Urinary bladder (tissue), 3 donors: ENCODE measurements at regions not wholly inside any gene's neighbourhood (a gene's known extent, or its start where the extent isn't known, plus 50 kb on each side); places are given as distances from the start of the nearest gene placed in this dataset.
A peak's percentile ranks its signal among the peaks of the same experiment; 100 is the strongest.

ENCODE experiments used
- DNase-seq: peaks from one replicate; pipeline ENCODE4 v3.0.0-alpha.2; 2015; ENCODE audit errors: extremely low spot score
- H3K27ac ChIP-seq: one replicate; pipeline ENCODE4 v1.5.1; 2013; ENCODE audit warnings: low read depth, mild to moderate bottlenecking, moderate library complexity
- H3K36me3 ChIP-seq: one replicate; pipeline ENCODE4 v1.6.1; 2013; ENCODE audit warnings: mild to moderate bottlenecking, moderate library complexity; ENCODE audit not compliant: insufficient read depth
- H3K4me1 ChIP-seq: one replicate; pipeline ENCODE4 v1.6.1; 2013; ENCODE audit warnings: mild to moderate bottlenecking, moderate library complexity; ENCODE audit not compliant: insufficient read depth
- H3K4me3 ChIP-seq: one replicate; pipeline ENCODE4 v1.5.1; 2013; ENCODE audit warnings: low read depth, low read length
- WGBS: extraction: QIAGEN DNeasy Blood & Tissue Kit; methylation state at CpG from one replicate; pipeline ENCODE4 v1.1.7; 2013; 5-methylcytosine and 5-hydroxymethylcytosine counted together
- donor health status: healthy with polysubstance abuse.
- donor health status: healthy.

DNA sequence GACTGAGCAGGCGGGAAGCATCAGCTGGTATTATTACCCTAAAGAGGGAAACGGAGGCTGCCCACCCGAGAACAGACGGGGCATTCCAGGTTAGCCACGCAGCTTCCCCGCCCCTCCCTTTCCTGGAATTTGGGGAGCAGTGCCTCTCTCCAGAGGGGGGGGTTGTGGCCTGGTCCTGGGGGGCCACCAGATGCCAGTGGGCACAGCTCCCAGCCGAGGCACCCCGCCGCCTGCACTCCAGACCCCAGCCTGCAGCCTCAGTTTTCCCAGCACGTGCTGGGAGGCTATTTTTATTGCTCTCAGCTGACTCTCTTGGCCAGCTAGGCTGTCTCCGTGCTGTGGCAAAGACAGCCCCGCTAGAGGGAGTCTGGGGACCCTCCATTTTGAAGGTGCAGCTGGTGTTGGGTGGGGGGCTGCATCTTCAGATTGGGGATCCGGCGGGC lies 62.7 kb upstream of the GSE1 start:
- Histone ChIP-seq H3K36me3 (no peaks in the 10 kb centered on the region), H3K27ac (no peak overlapping the region), H3K4me1 (no peaks in the 10 kb centered on the region), H3K4me3 (no peak overlapping the region)
- WGBS, result 57% methylated on average over 14 of the region's 14 CpGs
- DNase-seq, result no peak

DNA sequence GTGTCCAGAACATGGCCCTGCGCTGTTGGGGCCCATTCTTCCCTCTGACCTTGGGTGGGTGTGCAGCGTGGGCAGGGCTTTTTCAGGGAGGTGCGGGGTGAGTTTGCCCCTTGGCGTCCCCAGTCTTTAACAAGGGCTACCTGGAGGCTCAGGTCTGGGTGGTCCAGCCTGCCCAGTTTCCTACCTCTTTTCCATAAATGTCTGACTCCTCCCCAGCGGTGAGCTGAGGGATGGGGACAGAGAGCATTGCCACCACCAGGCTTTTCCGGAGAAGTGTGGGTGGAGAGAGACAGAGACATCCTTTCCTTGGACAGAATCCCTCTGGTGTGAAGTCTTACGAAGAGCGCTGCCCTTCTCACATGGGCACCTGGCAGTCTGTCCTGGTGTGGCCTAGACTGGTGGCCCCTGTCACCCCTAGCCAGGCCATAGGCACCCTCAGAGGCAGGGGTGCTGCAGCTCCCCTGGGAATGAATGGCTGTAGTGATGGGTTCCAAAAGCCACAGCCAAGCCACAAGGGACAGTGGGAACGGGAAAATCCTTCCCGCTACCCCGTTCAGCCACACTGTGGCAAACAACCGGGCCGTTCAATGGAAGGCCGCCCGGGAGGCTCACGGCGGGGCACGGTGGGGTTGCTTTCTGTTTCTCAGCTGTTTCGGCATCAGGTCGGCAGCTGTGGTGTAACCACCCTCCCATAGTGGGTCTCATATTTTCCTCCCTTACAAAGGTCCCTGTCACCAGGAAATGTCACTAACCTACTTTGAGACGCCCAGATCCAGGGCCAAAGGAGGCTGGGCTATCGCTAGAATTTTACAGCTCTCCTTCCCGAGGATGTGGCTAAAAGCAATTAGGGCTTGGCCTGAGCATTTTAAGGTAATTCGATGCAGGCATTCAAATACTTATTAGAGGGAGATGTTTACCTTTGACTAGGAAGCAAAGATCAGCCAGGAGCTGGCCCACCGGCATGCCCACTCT lies 61.9 kb upstream of the GSE1 start:
- Histone ChIP-seq H3K27ac (no peak overlapping the region), H3K36me3 (no peaks in the 10 kb centered on the region), H3K4me1 (no peaks in the 10 kb centered on the region), H3K4me3 (no peak overlapping the region)
- WGBS, result 83% methylated on average over 25 of the region's 25 CpGs
- no peak for DNase-seq

DNA sequence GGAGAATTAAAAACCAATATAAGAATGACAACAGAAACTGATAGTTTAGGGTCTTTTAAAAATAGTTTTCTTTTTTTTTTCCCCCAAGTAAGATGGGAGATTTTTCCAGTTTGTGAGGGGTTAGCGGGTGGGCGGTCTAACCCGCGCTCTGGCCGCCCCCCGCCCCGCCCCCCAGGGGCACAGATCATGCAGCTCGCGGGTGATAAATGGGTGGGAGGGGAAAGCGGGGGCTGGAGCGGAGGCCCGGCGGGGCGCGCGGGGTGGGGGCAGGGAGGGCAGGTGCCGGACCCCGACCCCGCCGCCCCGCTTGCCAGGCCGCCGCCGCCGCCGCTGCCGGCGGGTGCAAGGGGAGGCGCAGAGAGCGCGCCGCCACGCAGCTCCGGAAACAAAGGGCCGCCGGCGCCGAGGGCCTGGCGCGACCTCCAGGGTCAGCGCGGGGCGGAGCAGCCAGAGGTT lies 60.1 kb upstream of the GSE1 start:
- DNase-seq, result no peak
- 6% methylated on average over 43 of the region's 43 CpGs for WGBS
- H3K36me3 ChIP-seq, result no peaks in the 10 kb centered on the region
- peaks cover under 1% of the 10 kb centered on the region for H3K4me1 ChIP-seq
- no peak overlapping the region for H3K27ac ChIP-seq
- H3K4me3 ChIP-seq, result peak overlapping the region; percentile 80

DNA sequence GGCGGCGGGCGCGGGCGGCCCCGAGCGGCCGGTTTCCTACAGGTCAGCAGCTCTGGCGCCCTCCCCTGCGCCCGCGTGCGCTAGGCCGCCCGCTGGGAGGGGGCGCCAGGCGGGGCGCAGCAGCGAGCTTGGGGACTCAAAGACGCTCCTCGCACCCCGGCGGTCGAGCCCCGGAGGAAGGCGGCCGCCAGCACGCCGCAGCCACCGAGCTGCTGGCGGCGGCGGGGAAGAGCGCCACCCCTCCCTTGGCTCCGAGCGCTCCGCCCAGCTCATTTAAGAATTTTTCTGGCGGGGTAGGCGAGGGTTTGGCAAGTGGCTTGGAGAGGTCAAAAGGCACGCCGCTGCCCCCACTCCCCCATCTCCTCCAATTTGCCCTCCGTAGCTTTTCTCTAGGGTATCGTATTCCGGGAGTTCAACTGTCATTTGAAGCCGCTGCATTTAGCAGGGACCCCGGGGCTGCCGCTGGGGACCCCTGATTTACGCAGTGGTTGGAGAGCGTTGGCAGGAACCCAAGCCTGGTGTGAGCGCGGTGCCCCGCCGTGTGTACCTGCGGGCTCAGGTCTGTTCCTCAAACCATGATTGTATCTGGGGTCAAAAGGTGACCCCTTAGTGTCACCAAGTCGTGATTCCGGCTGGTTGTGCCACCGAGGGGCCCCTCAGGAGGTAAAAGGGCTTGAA lies 59.5 kb upstream of the GSE1 start:
- WGBS, result under 1% methylated on average over 57 of the region's 57 CpGs
- Histone ChIP-seq H3K36me3 (no peaks in the 10 kb centered on the region), H3K4me3 (peak overlapping the region; percentile 80), H3K4me1 (peaks cover 2% of the 10 kb centered on the region), H3K27ac (peak overlapping the region; percentile 65)
- no peak for DNase-seq

DNA sequence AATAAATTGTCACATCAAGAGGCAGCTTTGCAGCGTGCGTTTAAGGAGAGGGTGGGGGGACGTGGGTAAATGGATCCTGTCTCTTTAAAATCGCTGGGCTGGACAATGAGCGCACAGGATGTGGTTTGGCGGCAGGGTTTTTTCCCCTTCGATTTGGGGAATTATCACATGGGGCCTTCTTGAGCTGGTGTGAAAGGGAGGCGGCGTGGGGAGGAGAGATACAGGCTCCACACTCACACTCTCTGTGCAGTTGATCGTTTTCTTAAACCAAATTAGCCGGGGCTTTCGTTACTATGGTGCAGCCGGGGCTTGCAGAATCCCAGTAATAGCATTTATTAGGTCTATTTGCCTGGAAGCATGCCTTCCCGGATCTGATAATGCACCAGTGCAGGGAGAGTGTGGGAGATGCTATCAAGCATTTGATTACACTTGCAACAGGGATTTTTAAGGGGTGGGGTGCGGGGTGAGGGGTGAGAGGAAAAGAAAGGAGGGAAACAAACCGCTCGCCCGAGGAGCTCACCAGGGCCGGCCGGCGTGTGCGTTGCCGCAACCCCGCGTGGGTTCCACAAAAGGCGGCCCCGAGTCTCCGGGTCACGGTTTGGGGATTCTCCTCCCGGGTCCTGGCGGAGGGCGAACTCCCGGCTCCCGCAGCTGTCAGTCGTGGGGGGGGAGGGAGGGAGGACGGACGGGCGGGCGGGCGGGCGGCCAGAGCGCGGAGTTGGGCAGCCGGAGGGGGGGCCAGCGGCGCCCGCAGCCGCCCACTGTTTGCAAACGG lies 58.8 kb upstream of the GSE1 start:
- DNase-seq, result no peak
- under 1% methylated on average over 49 of the region's 49 CpGs for WGBS
- peak overlapping the region; percentile 80 for H3K4me3 ChIP-seq
- H3K36me3 ChIP-seq, result no peaks in the 10 kb centered on the region
- H3K27ac ChIP-seq, result peak overlapping the region; percentile 65
- peaks cover 2% of the 10 kb centered on the region for H3K4me1 ChIP-seq

DNA sequence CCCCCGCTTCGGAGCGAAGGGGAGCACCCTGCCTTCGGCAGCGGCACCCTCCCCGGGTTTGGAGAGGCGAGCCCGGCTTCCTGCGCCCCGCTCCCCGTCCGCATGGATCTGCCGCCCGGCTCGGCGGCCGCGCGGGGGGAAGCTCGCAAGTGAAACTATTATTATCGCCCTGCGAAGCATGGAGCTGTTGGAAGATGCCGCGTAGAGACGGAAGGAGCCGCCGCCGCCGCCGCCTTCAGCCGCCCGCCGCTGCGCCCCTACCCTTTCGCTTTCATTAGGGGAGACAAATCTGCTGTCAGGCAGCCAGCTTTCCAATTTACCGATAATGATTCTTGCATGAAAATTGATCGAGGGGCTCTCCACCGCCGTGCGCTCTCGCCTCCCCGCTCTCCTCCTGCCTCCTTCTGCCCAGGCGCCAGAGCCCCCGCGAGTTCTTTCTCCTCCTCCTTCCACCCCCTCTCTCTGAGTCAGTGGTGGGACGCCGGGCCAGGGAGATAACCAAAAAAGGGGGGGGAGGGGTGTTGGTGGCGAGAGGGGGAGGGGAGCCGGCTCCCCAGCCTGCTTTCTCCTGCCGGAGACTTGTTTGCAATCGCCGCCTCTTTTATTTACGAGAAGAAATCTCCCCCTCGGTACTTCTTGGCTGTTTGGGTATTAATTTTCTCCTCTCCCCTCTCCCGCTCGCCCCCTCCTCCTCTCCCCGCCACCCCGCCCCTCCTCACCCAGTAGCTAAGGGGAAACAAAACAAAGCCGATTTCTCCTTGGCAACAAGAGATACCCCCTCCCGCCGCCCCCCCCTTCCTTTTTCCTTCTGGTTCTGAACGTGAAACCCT lies 58.0 kb upstream of the GSE1 start:
- DNase-seq, result no peak
- under 1% methylated on average over 62 of the region's 62 CpGs for WGBS
- Histone ChIP-seq H3K4me1 (peaks cover 2% of the 10 kb centered on the region), H3K4me3 (peak overlapping the region; percentile 80), H3K27ac (peak overlapping the region; percentile 59), H3K36me3 (no peaks in the 10 kb centered on the region)

DNA sequence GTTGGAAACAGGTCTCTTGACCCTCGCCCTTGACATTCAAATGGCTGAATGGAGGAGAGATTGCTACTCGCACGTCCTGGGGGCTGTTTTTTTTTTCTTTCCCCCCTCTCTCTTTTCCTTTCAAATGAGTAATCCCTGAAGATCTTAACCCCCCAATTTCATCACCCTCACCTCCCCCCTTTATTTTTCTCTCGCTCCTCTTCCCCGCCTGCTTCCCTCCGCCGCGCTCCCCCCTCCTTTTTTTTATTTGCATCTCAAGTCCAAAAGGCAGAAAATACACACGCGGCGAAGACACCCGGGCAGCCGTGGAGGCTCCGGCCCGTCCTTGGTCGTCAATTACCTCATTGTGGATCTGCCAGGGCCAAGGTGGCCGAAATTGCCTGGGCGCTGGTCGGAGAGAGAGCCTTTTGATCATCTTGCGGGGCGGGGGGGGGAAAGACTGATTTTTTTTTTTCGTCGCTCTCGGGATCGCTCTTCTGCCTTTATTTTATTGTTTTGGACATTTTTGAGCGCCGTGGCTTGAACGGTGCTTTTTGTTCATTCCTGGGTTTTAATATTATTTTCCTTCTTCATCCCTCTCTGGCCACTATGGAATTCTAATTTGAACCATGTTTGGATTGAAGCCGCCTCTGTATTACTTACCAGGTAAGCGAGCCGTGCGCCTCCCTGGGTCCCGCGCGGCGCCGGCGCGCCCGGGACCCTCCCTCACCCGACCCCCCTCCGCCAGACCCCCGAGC lies 57.2 kb upstream of the GSE1 start:
- Histone ChIP-seq H3K4me1 (peaks cover 2% of the 10 kb centered on the region), H3K4me3 (peak overlapping the region; percentile 80), H3K36me3 (no peaks in the 10 kb centered on the region), H3K27ac (peak overlapping the region; percentile 61)
- no peak for DNase-seq
- WGBS, result under 1% methylated on average over 43 of the region's 43 CpGs

DNA sequence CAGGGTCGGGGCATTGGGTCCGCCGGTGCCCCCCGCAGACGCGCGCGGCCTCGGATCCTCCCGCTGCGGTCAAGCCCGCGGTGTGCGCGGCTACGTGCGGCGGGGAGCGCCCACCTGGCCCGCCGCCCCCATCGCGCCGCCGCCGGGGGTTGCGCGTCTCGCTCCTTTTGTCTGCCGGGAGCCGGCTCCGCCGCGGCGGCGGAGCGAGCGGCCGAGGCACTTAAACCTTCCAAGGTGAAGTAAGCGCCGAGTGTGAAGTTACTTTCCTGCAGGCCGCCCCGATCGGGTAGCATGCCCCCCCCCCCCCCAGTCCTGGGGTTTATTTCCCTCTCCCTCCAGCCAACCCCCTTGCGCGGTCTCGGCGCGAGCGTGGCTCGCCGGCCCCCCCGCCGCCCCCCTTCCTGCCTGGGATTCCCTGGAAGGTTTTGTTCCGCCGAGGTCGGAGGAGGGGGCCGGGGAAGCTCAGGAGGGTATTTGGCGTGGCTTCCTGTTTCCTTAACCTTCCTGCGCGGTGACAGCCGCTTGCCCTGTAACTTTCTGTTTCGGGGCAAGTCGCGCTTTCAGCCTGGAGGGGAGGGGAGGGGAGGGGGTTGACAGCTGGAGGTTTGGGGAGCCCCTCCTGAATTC lies 56.6 kb upstream of the GSE1 start:
- Histone ChIP-seq H3K4me1 (peaks cover 2% of the 10 kb centered on the region), H3K27ac (peak overlapping the region; percentile 61), H3K4me3 (peak overlapping the region; percentile 80), H3K36me3 (no peaks in the 10 kb centered on the region)
- WGBS, result 2% methylated on average over 65 of the region's 65 CpGs
- DNase-seq, result no peak

DNA sequence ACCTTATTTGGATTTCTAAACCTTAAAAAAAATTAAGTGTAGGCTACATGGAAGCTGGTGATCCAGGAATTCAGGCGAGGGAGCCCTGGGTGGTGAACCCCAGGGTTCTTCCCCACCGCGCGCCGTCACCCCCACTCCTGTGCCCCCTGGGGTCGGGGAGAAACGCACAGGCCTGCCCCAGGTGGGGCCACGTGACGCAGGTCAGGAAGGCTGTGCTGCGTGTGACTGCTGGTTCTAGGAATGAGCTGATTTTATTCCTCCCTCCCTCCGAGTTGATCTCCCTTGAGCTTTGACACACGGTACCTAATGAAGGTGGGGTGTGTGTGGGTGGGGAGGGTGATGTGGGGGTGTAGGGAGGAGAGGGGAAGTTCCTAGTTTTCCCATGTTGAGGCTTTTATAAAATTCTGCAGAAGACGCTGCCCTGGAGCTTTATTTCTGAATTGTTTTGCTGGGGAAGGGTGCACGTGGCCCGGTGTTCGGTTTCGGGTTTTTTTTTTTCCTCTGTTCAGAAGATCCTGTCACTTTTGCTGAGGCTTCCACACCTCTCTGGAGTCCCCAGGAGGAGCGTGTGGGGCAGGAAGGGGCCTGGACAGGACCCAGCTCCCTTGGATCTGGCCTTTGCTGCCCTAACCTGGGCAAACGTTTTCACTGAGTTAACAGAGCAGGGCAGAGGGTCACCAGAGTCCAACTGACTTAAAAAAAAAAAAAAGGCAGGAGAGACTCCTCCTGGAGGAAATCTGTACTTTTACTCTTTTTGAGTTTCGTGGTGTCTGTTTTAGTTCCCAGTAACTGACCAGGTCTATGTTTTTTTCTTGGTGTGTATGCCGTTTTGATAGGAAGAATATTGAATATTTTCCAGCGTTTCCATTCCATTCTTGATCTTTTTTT lies 55.8 kb upstream of the GSE1 start:
- peak overlapping the region; percentile 72 for H3K27ac ChIP-seq
- no peak for DNase-seq
- H3K4me3 ChIP-seq, result peak overlapping the region; percentile 80
- peaks cover 2% of the 10 kb centered on the region for H3K4me1 ChIP-seq
- 19% methylated on average over 22 of the region's 22 CpGs for whole genome bisulfite sequencing
- no peaks in the 10 kb centered on the region for H3K36me3 ChIP-seq

DNA sequence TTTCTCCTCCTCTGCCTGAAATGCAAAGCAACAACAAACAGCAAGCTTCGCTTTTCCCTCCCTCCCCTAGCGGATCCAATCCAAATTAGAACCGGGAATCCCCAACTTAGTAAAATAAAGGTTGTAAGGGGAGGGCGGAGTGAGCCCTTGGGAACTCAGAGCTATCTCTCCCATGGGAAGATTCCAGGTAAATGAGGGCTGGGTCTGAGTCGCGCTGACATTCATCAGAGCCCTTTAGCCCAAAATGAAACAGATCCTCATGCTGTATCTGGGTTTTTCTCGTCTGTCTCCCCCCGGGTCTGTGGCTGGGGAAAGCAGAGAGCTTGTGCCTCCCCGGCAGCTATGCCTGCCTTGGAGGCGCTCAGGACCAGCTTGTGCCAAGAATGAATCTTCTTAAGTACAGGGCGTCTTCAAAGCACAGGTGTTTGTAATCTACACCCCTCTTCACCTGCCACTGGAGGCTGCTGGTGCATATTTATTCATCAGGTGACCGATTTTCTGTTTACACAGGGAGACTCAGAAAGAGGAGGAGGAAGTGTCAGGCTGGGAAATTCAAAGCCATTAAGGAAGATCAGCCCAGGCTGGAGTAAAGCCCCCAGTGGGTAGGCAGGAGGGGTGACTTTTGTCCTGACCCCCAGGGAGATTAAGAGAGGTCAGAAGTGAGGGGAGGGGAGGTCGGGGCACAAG lies 55.0 kb upstream of the GSE1 start:
- Histone ChIP-seq H3K4me1 (peaks cover 2% of the 10 kb centered on the region), H3K4me3 (no peak overlapping the region), H3K36me3 (no peaks in the 10 kb centered on the region), H3K27ac (no peak overlapping the region)
- 35% methylated on average over 13 of the region's 13 CpGs for WGBS
- DNase-seq, result no peak

DNA sequence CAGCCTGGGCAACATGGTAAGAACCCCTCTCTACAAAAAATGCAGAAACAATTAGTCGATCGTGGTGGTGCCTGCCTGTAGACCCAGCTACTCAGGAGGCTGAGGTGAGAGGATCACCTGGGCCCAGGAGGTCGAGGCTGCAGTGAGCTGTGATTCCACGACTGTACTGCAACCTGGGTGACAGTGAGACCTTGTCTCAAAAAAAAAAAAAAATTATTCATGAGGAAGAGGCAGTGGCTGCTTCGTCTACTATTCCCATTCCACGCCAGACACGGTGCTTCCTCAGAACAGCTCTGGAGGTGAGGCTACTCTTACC lies 52.2 kb upstream of the GSE1 start:
- no peak overlapping the region for H3K27ac ChIP-seq
- peaks cover 2% of the 10 kb centered on the region for H3K4me1 ChIP-seq
- WGBS, result 91% methylated on average over 7 of the region's 7 CpGs
- H3K4me3 ChIP-seq, result no peak overlapping the region
- no peak for DNase-seq
- no peaks in the 10 kb centered on the region for H3K36me3 ChIP-seq
